ENCODE measurements at regions not wholly inside any gene's neighbourhood (a gene's known extent, or its start where the extent isn't known, plus 50 kb on each side); places are given as distances from the start of the nearest gene placed in this dataset.

GRCh38 chr4:153938994-153939393 lies 150.1 kb upstream of the SFRP2 start:
- H3K27ac Mint-ChIP-seq = no peak overlapping the region
- no peaks in the 10 kb centered on the region for H3K27me3 Mint-ChIP-seq (ENCODE audit: low read depth)
- Histone ChIP-seq H4K5ac (ENCODE audit: insufficient read length, low read depth, low read length) (no peak overlapping the region), H3K23ac (ENCODE audit: insufficient read length, low read depth, low read length) (no peak overlapping the region), H3K4me1 (ENCODE audit: insufficient read depth, low read length) (no peaks in the 10 kb centered on the region), H2BK20ac (ENCODE audit: low read depth, low read length, poor library complexity, severe bottlenecking) (no peak overlapping the region), H2AFZ (ENCODE audit: low read length) (no peak overlapping the region), H3K79me2 (ENCODE audit: insufficient read depth, low read length) (no peaks in the 10 kb centered on the region), H4K91ac (ENCODE audit: insufficient read length, low read depth, low read length) (no peak overlapping the region), H4K8ac (replicated peaks; ENCODE audit: insufficient read length, low read depth, low read length) (no peak overlapping the region), H3K4me2 (ENCODE audit: insufficient read depth, insufficient read length, low read length) (no peak overlapping the region), H2AK5ac (ENCODE audit: insufficient read length, low read length) (no peak overlapping the region), H3K18ac (ENCODE audit: insufficient read length, low read depth, low read length) (no peak overlapping the region), H3K9ac (ENCODE audit: extremely low read depth, insufficient read length, low read length) (no peak overlapping the region), H3K79me1 (ENCODE audit: insufficient read depth, low read depth, low read length, poor library complexity, severe bottlenecking) (no peaks in the 10 kb centered on the region), H2BK15ac (ENCODE audit: low read depth, low read length) (no peak overlapping the region), H2BK12ac (ENCODE audit: insufficient read length, low read depth, low read length) (no peak overlapping the region), H2BK5ac (ENCODE audit: insufficient read length, low read length) (no peak overlapping the region), H4K20me1 (ENCODE audit: control insufficient read depth, insufficient read depth, insufficient read length) (no peaks in the 10 kb centered on the region), H3K23me2 (ENCODE audit: insufficient read length, low read depth, low read length, poor library complexity, severe bottlenecking) (no peaks in the 10 kb centered on the region), H3K9me3 (ENCODE audit: control insufficient read depth, low read depth, low read length) (no peaks in the 10 kb centered on the region), H3K27ac (ENCODE audit: insufficient read length, low read depth, low read length) (no peak overlapping the region), H3T11ph (ENCODE audit: low read length) (no peak overlapping the region), H3K4ac (ENCODE audit: low read depth, low read length) (no peak overlapping the region), H2BK120ac (ENCODE audit: low read depth, low read length, poor library complexity, severe bottlenecking) (no peak overlapping the region), H3K27me3 (ENCODE audit: insufficient read depth, low read length) (no peaks in the 10 kb centered on the region), H3K14ac (ENCODE audit: insufficient read depth, low read length) (no peak overlapping the region), H3K56ac (ENCODE audit: insufficient read length, low read depth, low read length) (no peak overlapping the region)
- H3K4me1 Mint-ChIP-seq = peaks cover 0 to 3% of the 10 kb centered on the region in 2 experiments; a peak in 2 of 4 replicates
- no peak overlapping the region for H3K4me3 Mint-ChIP-seq
- TF ChIP-seq, protein P1, sequence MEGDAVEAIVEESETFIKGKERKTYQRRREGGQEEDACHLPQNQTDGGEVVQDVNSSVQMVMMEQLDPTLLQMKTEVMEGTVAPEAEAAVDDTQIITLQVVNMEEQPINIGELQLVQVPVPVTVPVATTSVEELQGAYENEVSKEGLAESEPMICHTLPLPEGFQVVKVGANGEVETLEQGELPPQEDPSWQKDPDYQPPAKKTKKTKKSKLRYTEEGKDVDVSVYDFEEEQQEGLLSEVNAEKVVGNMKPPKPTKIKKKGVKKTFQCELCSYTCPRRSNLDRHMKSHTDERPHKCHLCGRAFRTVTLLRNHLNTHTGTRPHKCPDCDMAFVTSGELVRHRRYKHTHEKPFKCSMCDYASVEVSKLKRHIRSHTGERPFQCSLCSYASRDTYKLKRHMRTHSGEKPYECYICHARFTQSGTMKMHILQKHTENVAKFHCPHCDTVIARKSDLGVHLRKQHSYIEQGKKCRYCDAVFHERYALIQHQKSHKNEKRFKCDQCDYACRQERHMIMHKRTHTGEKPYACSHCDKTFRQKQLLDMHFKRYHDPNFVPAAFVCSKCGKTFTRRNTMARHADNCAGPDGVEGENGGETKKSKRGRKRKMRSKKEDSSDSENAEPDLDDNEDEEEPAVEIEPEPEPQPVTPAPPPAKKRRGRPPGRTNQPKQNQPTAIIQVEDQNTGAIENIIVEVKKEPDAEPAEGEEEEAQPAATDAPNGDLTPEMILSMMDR (conservative IDR thresholded peaks at IDR 0.05) = no peak
- no peak for DNase-seq
- no peaks in the 10 kb centered on the region for H3K9me3 Mint-ChIP-seq
- no peaks in the 10 kb centered on the region; a peak in 1 of 7 replicates for H3K36me3 Mint-ChIP-seq (ENCODE audit: insufficient read depth in 1 of 3, low read depth in 3 of 3)
- WGBS (ENCODE audit: extremely low coverage, insufficient read length, low lambda C conversion rate) = no CpG with 5 or more reads among the region's 4 CpGs

All from H9 (cell line).